ENCODE measurements at regions not wholly inside any gene's neighbourhood (a gene's known extent, or its start where the extent isn't known, plus 50 kb on each side); places are given as distances from the start of the nearest gene placed in this dataset.

DNA sequence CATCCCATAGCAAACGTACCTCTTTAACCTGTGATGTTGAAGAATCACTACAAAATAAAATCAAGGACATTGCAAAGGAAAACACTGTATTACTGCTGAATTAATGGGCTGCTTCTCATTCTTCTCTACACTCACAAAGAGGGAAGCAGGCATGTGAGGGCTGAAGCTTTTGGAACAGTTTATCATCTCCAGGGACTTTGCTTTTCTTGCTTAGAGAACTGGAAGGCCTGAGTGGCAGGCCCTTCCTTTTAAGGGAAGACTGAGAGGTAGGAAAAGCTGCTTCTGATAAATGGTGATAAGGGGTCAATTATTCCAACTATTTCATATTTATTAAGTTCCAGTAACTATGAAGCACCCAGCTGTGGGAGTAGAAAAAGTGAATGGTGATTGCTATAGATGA is 649.6 kb downstream of the NTRK3 start:
- TF ChIP-seq, protein P1, sequence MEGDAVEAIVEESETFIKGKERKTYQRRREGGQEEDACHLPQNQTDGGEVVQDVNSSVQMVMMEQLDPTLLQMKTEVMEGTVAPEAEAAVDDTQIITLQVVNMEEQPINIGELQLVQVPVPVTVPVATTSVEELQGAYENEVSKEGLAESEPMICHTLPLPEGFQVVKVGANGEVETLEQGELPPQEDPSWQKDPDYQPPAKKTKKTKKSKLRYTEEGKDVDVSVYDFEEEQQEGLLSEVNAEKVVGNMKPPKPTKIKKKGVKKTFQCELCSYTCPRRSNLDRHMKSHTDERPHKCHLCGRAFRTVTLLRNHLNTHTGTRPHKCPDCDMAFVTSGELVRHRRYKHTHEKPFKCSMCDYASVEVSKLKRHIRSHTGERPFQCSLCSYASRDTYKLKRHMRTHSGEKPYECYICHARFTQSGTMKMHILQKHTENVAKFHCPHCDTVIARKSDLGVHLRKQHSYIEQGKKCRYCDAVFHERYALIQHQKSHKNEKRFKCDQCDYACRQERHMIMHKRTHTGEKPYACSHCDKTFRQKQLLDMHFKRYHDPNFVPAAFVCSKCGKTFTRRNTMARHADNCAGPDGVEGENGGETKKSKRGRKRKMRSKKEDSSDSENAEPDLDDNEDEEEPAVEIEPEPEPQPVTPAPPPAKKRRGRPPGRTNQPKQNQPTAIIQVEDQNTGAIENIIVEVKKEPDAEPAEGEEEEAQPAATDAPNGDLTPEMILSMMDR (IDR thresholded peaks at IDR 0.05): no peak
- TF ChIP-seq POLR2A (IDR thresholded peaks at IDR 0.05): no peak

Data from body of pancreas (tissue), 4 donors.